ENCODE measurements at regions not wholly inside any gene's neighbourhood (a gene's known extent, or its start where the extent isn't known, plus 50 kb on each side); places are given as distances from the start of the nearest gene placed in this dataset.

DNA sequence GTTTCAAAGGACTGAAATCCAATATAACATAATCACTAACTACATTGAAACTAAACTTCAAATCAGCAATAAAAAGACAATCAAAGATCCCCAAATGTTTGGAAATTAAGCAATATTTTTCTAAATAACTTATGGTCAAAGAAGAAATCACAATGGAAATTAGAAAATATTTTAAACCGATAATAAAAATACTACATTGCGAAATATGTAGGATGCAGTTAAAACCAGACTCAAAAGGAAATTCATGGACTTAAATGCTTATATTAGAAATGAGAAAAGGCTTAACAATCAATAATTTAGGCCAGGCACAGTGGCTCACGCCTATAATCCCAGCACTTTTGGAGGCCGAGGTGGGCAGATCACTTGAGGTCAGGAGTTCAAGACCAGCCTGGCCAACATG is 79.0 kb upstream of the HAAO start:
- DNase-seq (ENCODE audit: low read depth): no peak

DNA sequence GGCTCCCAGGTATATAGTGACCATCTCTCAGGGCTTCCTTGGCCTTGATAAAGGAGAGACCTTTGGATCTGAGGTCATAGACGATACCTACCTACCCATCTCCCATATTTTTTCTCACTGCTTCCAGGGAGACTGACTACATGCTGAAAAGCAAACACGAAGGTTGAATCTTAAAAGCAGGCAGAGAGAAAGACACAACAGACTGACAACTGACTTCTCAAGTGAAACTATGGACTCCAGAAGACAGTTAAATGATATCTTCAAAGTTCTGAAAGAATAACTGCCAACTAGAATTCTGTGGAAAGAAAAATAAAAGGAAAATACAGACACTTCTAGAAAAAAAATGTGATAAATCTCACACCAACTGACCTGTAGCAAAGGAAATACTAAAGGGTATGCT is 76.5 kb upstream of the HAAO start:
- no peak for DNase-seq (ENCODE audit: low read depth)

DNA sequence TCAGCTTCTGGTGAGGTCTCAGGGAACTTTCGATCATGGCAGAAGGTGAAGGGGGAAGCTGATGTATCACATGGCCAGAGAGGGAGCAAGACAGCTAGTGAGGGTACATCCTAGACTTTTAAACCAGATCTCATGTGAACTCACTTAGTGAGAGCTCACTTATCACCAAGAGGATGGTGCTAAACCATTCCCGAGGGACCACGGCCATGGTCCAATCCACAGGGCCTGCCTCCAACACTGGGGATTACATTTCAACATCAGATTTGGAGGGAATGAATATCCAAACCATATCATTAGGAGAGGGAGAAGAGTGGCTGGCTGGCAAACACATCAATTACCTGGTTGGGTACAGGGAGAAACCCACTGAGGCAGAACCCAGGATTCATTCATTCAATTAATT is 75.7 kb upstream of the HAAO start:
- no peak for DNase-seq (ENCODE audit: low read depth)

DNA sequence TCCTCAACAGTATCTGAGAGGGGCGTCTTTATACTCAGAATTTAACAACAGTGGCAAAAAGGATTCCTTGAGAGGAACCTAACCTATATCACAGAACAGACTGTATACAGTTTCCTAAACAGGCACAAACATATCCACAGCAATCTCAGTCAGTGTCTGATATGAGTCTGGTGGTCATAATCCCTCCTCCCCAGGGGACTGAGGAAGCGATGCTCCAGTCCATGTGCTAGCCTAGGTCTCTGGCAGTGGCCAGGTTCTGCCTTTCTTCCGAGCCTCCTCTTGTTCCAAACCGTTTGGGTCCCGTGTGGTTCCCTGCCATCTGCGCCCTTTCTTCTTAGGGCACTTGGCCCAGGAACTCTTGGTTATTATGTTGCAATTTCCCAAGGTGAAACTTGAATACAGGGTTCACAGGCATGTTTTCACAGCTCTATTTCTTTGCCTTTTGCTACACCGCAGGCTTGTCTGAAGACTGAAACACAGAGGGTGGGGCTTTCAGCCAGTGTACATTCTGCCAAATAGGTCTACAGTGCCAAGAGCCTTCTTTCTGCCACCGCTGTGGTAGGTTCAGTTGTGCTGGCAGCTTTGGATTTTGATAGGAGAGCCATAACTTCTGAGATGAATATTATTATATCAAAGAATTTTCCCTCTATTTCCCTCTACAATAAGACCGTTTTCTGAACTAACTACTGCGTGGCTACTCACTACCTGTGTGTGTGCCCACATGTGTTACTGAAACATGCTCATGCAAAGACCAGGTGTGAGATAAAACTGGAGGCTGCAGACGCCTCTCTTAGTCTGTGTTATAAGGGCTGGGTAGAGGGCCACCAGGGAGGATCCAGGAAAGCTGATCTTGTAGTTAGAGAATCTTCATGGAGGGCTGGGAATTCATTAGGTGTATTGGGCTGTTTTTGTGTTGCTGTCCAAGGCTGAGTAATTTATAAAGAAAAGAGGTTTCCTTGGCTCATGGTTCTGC is 75.0 kb upstream of the HAAO start:
- DNase-seq (ENCODE audit: low read depth): no peak

DNA sequence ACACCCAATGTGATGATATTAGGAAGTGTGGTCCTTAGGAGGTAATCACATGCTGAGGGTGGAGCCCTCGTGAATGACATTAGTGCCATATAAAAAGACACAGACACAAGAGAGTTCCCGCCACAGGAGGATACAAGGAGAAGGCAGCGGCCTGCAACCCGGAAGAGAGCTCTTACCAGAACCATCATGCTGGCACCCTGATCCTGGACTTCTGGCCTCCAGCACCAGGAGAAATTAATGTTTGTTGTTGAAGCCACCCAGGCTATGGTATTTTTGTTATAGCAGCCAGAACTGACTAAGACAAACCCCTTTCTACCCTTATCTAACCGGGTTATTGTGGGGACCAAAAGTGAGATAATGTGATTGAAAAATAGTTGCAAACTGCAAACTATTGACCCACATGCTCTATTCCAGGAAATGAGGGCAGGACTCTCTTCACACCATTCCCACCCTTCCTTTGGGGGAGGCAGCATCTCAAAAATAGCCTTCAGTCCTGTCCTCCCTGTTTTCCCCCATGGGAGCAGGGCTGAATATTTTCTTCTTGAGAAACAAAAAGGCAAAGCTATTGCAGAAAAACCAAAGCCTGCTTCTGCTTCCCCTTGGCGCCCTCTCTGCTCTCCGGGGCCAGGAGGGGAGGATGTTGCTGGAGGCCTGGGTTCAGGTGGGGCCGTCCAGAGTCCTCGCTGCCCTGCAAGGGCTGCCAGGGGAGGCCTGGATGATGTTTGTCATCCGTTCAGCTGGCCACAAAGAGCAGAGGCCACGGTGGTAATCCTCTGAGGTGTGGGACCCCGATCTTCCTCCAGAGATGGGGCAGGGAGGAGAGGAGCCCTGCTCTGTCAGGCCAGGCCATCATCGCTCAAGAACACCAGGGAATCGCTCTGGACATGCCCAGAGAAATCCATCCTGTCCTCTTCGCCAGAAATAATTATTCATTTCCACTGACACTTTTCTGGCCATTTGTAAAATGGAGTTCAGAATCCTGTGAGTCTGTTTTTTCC is 73.8 kb upstream of the HAAO start:
- DNase-seq (ENCODE audit: low read depth): no peak

DNA sequence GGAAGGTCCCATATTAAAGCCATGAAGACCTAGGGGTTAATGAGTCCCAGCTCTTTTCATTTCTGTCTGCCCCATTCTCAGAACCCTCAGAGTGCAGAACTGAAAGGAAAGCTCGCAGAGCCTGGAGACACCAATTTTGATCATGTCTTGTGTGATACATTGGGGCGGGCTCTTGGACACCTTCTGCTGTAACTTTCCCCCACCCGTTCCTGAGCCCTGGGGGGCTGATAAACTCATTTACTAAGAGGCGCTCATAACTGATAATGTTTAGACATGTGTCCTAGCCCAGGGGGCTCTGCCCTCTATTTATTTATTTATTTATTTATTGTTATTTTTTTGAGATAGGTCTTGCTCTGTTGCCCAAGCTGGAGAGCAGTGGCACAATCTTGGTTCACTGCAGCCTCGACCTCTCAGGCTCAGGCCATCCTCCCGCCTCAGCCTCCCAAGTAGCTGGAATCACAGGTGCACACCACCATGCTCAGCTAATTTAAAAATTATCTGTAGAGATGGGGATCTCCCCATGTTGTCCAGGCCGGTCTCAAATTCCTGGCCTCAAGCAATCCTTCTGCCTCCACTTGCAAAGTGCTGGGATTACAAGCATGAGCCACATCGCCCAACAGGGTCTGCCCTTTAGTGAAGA is 72.4 kb upstream of the HAAO start:
- no peak for DNase-seq (ENCODE audit: low read depth)

DNA sequence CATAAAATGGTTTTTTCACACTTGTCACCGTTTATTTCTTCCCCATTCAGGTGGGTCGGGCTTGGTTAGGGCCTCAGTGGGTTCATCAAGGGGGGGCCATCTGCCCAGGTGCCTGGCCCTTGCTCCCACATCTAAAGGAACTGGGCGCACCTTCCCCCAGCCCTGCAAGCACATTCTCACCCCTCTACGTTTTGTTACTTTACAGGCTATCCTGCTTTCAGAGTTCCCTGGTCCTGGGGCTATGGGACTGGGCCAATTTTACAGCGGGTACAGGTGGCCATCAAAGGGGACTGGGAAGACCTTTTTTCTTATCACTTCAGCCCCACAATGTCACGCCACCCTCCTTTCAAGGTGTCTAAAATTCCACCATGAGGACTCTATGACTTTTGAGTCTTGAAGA is 71.8 kb upstream of the HAAO start:
- DNase-seq (ENCODE audit: low read depth): no peak

DNA sequence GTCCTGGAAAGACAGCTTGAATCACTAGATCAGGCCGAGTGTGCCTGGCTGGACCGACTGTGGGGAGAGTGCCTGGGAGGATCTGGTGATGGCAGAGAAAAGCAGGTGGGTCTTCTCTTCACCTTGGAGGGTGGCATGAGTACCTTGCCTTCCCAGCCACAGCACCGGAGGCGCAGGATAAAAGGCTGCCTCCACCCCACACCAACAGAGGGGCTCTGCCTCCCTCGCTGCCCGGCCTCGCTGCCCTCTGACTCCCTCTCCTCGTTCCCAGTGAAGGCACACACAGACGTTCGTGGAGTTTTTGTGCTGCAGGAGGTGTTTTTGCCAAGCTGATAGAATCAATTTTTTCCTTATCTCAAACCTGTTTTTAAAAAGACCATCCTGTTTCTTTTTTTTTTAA is 71.4 kb upstream of the HAAO start:
- no peak for DNase-seq (ENCODE audit: low read depth)

DNA sequence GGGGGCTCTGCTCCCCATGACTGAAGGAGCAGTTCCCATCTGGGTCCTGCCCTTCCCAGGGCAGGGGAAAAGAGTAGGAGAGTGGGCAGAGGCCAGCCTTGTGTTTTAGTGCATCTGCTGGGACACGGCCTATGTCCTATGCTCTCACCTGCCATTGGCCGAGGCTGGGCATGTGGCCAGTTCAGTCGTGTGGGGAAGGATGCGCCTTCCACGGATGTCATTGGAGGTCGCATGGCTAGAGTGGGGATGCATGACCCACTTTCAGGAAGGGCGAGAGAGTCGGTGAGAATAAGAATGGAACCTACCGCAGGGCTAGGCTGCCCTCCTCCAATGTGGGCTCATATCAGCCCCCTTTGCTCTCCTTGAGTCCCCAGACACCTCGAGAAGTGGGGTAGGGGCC is 70.9 kb upstream of the HAAO start:
- no peak for DNase-seq (ENCODE audit: low read depth)

DNA sequence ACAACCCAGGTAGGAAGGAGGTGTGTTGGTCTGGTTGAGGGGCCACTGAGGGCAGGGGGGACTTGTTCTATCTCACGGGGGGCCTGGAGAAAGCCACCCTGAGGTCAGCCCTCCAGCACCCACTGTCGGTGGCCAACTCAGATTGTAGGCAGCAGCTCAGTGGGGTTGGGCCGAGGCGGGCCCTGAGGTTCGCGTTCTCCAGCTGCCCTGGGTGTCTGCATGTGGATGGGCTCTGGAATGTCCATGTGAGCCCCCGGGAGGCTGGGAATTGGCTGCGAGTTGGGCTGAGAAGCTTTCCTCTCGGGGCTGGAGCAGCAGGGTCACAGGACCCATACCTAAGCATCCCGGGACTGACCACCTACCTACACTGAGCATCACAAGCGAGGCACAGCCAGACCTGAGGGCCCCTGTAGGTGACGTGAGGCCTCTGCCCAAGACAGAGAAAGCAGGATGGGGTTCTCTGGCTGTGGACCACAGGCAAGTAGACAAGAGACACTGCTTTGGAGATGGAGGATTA is 70.3 kb upstream of the HAAO start:
- no peak for DNase-seq (ENCODE audit: low read depth)

DNA sequence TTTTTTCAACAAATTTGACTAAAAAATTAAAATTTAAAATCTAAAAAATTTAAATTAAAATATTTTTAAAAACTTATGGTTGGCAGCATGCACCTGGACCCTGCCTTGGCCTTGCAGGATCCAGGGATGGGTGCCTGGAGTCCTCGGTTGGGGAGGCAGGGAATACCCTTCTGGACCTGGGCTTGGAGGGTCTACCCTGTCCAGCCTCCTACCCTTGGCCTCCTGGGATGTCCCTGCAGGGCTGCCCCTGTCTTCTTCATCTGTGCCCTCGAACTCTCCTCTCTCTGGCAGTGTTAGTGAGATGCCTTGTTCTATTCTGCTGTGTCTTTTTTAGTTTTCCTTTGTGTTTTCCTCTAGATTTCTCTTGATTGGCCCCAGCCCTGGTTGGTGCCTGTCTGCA is 68.9 kb upstream of the HAAO start:
- no peak for DNase-seq (ENCODE audit: low read depth)

DNA sequence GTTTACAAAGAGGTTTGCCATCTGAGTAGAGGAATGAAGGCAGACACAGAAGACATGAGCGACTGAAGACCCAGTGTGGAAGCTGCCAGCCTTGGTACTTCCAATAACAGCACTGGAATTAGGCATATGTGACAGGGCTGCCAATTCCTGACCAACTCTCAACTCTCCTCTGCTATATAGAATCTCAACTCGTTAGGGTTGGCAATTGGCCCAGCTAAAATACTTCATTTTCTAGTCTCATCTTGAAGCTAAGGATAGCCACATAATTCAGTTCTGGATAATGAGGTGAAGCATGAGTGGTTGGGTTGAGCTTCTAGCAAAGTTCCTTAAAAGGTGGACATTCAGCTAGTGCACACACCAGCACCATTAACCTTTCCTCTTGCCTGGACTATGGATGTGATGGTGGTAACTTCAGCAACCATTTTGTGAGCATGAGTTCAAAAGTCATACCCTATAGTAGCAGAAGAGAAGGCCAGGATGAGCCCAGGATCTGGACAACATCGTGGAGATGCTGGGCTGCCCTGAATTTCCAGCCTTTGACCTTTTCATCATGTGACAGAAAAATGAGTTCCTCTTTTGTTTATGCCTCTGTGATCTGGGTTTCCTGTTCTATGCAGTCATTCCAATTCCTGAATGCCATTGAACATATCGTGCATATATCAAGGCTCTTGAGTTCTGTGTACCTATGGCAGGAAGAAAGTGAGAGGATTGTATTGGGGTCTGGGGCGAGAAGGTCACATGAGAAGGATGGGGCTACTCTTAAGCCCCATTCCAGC is 68.1 kb upstream of the HAAO start:
- DNase-seq (ENCODE audit: low read depth): no peak

DNA sequence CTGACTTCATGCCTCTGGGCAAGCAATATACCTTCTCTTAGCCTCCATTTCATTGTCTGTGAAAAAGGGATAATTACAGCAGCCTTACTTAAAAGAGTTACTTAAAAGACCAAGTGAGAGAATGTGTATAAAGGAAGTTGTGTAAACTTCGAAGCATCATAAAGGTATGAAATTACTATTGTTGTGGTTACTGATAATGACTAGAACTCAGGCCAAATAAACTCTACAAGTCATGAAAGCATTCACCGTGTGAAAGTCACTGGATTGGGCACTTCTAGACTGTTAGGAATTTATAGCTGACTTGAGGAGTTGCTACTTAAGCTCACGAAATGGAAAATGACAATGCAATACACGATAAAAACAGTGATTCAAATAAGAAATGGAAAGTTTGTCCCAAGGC is 67.4 kb upstream of the HAAO start:
- DNase-seq (ENCODE audit: low read depth): no peak

DNA sequence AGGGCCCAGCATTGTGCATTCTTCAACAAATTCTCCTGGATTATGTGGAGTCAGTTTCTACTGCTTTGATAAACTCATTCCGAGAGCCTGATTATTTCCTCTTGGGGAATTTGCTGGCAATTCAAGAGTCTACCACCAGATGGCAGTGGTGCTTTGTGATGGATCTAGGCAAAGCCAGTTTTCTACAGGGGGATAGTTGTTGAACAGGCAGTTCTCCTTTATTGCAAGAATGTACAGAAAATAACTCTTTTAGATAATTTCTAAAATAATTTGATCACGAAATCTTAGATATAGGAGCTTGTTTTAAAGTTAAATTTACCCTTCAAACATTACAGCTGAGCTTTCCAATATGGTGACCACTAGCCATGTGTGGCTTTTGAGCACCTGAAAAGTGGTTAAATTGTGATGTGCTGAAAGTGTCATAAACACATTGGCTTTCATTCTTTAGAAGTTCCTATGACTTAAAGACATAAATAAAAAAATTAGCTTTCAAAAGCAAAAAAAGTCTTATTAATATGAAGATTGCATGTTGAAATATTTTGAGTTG is 66.7 kb upstream of the HAAO start:
- DNase-seq (ENCODE audit: low read depth): peak; percentile 37

DNA sequence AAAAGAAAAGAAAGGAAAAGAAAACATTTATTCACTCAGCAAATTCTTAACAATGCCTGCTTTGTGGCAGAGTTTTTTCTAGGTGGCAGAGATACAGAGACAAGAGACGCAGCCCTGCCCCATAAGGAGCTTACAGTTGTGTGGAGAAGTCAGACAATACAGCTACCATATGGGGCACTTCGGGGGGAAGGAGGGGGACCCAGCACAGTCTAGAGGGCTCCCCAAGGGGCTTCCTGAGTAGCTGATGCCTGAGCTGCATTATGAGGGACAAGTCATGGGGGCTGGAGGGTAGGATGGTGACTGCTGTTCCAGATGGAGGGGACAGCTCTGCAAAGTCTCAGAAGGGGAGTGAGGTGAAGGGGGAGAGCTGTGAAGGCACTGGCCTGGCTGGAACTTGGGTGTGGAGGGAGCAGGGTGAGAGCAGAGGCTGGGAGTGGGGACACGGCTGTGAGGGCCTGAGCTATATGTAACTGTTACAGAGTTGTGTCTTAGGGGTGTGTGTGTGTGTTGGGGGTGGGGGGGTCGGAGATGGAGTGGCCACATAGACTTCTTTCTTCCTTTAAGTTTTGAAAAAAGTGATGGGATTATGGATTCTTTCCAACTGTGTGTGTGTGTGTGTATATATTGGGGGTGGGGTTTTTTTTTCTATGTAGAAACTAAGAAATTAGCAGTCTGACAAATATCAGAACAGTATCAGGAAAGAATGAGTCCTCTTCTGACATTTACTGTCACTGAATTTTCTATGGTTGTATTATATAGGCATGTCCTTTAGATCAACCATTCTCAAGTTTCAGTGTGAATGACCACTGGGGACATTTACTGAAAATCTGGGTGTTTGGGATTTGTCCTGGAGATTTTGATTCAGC is 66.0 kb upstream of the HAAO start:
- no peak for DNase-seq (ENCODE audit: low read depth)

DNA sequence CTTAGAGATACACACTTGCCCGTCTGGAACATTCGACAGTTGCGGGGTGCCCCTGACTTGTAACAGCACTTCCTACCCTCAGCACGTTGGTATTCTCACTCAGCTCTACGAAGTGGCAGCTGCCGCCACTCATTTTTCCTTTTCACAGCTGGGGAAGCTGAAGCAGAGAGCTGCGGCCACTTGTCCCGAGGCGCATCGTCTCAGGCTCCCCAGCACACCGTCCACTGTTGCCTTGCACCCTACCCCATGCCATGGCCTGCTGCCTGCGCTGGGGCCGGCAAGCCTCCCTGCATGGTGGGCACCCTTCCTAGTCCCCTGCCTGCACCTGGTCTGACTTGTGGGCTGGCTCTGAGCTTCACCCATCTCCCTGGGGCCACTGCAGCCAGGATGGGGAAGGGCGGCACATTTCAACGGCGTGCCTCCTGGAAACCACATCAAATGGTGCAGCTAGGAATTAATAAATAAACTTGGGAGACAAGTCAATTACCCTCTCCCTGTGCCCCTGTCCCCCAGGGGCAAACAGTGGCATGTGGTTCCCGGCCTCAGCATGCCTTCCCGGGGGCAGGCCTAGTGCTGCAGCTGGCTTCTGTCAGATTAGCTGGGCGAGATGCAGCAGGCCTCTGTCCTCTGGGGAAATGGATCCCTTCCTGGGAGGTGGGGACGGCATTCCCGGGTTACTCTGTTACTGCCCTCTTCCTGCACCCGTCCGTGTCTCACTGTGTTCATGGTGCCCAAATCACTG is 64.7 kb upstream of the HAAO start:
- no peak for DNase-seq (ENCODE audit: low read depth)

DNA sequence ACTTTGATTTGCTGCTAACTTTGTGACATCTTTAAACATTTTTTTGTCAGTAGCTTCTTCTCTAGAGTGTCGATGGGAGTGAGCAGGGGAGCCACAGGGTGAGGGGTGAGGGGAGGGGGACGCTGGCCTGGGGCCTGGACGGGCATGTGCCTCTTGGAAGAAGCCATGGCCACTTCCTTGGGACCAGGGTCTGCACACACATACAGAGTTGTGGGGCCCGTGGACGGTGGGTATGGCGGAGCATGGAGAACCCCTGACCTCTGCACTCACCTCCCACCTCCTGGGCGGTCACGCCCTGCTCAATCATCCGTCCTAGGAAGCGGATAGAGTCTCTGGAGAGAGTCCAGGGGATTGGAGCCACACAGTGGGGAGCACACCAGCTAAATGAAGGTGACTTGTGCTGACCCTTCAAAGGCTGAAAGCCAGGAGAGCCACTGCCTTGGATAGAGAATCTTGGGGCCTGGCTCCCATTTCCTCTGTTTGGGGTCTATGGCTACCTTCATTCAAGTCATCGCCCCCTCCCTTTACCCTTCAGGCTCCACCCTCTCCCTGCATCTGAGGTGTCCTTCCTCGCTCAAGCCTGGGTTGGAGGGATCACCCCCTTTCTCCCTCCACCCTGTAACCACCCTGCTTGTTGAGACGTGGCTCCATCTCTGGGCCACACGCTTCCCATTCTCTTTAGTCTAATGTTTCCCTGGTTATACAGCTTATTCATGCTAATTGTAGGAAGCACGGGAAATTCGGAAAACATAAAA is 63.9 kb upstream of the HAAO start:
- no peak for DNase-seq (ENCODE audit: low read depth)

DNA sequence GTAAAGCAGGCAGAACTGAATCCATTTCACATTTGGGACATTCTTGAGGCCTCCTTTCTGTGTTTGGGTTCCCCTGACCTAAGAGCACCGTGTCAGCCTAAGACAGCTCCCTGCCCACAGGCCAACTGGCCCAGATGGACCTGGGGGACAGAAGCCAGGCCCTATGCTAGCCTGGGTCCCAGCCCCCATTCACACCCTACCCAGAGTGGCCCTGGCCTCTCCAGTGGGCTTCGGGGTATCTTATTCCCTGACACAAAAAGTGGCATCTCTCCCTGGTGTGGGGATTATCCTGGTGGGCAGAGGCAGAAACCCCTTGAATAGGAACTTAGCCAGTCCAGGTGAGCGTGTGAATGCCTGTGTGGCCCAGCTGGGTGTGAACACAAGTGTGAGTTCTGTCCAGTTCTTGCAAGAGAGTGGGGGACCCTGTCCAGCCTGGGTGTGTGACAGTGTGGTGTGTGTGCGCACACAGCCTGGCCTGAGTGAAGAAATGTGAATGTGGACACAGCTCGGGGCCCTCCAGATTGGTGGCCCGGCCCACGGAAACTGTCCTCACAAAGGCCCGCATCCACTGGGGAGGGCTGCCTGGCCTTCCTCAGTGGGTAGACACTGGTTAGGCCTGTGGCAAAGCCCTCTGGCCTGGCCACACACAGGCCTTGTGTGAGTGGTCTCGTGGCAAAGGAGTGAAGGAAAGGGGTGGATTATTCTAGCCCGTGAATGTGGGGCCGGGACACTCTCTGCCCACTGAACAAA is 63.0 kb upstream of the HAAO start:
- no peak for DNase-seq (ENCODE audit: low read depth)

Data from T follicular helper cell (primary cell).